Activated naive CD4-positive, alpha-beta T cell treated with anti-CD3 and anti-CD28 coated beads, Interleukin-2, amount 10 ng/mL, durations not matched to agents 7 days and 5 days (primary cell): ENCODE measurements at regions not wholly inside any gene's neighbourhood (a gene's known extent, or its start where the extent isn't known, plus 50 kb on each side); places are given as distances from the start of the nearest gene placed in this dataset.
"Not testable (repeated sequence)": the region's sequence is repeated elsewhere in the genome, so short reads cannot be mapped to it uniquely, and the experiment has no call there.

Experiments
- CTCF ChIA-PET: fragments of 350-600 bp; sonication (Branson Sonifier 250); formaldehyde crosslinking; loops from one replicate; lab custom pipeline; 2021; ENCODE audit warnings: antibody characterized with exemption; lab: Charles Lee
- DNase-seq: peaks from one replicate; pipeline ENCODE4 v3.0.0-alpha.2; 2020
- H3K27ac Mint-ChIP-seq: one replicate; pipeline ENCODE4 v1.8.0; 2021; ENCODE audit warnings: mild to moderate bottlenecking, moderate library complexity, mixed read lengths
- H3K27me3 Mint-ChIP-seq: one replicate; pipeline ENCODE4 v1.8.0; 2021; ENCODE audit warnings: mild to moderate bottlenecking, mixed read lengths
- H3K36me3 Mint-ChIP-seq: one replicate; pipeline ENCODE4 v1.8.0; 2021; ENCODE audit warnings: mixed read lengths
- H3K4me1 Mint-ChIP-seq: one replicate; pipeline ENCODE4 v1.8.0; 2021; ENCODE audit warnings: mixed read lengths
- H3K4me3 Mint-ChIP-seq: one replicate; pipeline ENCODE4 v1.8.0; 2021; ENCODE audit warnings: mild to moderate bottlenecking, moderate library complexity, mixed read lengths
- H3K9me3 Mint-ChIP-seq: one replicate; pipeline ENCODE4 v1.8.0; 2021; ENCODE audit warnings: mixed read lengths

DNA sequence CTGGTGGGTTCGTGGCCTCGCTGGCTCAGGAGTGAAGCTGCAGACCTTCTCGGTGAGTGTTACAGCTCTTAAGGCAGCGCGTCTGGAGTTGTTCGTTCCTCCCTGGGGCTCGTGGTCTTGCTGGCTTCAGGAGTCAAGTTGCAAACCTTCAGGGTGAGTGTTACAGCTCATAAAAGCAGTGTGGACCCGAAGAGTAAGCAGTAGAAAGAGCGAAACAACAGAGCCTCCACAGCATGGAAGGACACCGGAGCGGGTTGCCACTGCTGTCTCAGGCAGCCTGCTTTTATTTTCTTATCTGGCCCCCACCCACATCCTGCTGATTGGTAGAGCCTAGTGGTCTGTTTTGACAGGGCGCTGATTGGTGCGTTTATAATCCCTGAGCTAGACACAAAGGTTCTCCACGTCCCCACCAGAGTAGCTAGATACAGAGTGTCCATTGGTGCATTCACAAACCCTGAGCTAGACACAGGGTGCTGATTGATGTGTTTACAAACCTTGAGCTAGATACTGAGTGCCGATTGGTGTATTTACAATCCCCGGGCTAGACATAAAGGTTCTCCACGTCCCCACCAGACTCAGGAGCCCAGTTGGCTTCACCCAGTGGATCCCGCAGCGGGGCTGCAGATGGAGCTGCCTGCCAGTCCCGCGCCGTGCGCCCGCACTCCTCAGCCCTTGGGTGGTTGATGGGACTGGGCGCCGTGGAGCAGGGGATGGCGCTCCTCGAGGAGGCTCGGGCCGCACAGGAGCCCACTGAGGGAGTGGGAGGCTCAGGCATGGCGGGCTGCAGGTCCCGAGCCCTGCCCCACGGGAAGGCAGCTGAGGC lies 111.9 kb downstream of the ZNF330 start:
- CTCF ChIA-PET, DNase-seq: not testable (repeated sequence)

DNA sequence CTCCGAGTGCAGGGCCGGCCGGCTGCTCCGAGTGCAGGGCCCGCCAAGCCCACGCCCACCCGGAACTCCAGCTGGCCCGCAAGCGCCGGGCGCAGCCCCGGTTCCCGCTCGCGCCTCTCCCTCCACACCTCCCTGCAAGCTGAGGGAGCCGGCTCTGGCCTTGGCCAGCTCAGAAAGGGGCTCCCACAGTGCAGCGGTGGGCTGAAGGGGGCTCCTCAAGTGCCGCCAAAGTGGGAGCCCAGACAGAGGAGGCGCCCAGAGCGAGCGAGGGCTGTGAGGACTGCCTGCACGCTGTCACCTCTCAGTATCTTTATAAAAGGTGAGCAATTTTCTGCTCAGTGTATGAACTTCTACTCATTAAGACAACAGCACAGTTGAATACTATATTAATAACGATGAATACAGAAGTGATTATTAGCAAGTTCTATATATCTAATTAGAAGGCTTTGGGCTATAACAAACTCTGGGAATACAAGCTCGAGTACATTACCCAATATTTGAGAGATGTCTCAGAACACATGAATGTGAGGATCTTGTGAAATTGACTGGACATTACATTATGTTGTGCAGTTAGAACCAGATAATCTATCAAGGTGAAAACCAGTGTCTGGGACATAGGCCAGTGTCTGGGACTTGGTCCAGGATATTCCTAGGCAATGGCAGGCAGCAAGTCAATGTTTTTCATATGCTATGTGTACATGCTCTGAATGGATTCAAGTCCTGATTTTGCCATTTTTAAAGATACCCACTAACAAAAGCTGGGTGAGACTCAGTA lies 112.9 kb downstream of the ZNF330 start:
- DNase-seq, H3K36me3 Mint-ChIP-seq, CTCF ChIA-PET, H3K9me3 Mint-ChIP-seq, H3K27ac Mint-ChIP-seq, H3K4me1 Mint-ChIP-seq, H3K4me3 Mint-ChIP-seq: not testable (repeated sequence)
- peaks cover 34% of the 10 kb centered on the region for H3K27me3 Mint-ChIP-seq

More for the DNA sequence above, 111.9 kb downstream of the ZNF330 start:
- H3K27ac Mint-ChIP-seq, H3K9me3 Mint-ChIP-seq, H3K4me3 Mint-ChIP-seq, H3K4me1 Mint-ChIP-seq, H3K36me3 Mint-ChIP-seq: not testable (repeated sequence)
- H3K27me3 Mint-ChIP-seq, result peaks cover 34% of the 10 kb centered on the region

GRCh38 chr4:141335166-141335565 lies 114.5 kb downstream of the ZNF330 start:
- H3K27ac Mint-ChIP-seq, result no peak overlapping the region
- no peaks in the 10 kb centered on the region for H3K9me3 Mint-ChIP-seq
- no peak overlapping the region for H3K4me3 Mint-ChIP-seq
- H3K27me3 Mint-ChIP-seq, result peaks cover 34% of the 10 kb centered on the region
- H3K4me1 Mint-ChIP-seq, result peaks cover 2% of the 10 kb centered on the region
- no peaks in the 10 kb centered on the region for H3K36me3 Mint-ChIP-seq
- CTCF ChIA-PET, result no interaction called here
- no peak for DNase-seq

- no peaks in the 10 kb centered on the region for H3K36me3 Mint-ChIP-seq
- H3K9me3 Mint-ChIP-seq, result no peaks in the 10 kb centered on the region
- CTCF ChIA-PET, result no interaction called here
- no peak for DNase-seq
- no peak overlapping the region for H3K4me3 Mint-ChIP-seq
- no peak overlapping the region for H3K27ac Mint-ChIP-seq
- peaks cover 13% of the 10 kb centered on the region for H3K27me3 Mint-ChIP-seq
- no peaks in the 10 kb centered on the region for H3K4me1 Mint-ChIP-seq
These were observed 117.5 kb downstream of the ZNF330 start for GRCh38 chr4:141338238-141338637.

DNA sequence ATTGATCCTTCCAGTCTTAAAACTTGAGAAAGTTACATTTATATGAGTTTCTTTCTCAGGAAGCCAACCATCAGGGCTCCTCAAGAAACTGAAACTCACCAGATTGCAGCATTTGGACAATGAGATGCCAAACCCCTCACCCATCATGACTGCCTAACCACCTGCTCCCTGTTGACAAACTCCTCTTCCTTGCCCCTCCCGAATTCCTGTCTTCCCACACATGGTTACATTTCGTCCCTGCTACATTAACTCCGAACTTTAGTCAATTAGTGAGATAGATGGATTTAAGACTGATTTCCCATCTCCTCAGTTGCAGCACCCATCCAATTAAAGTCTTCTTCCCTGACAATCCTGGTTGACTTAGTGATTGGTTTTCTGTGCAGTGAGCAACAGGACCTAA lies 118.7 kb downstream of the ZNF330 start:
- H3K9me3 Mint-ChIP-seq, result no peaks in the 10 kb centered on the region
- CTCF ChIA-PET, result no interaction called here
- no peak overlapping the region for H3K27ac Mint-ChIP-seq
- no peaks in the 10 kb centered on the region for H3K36me3 Mint-ChIP-seq
- peaks cover 4% of the 10 kb centered on the region for H3K27me3 Mint-ChIP-seq
- H3K4me3 Mint-ChIP-seq, result no peak overlapping the region
- DNase-seq, result no peak
- no peaks in the 10 kb centered on the region for H3K4me1 Mint-ChIP-seq

DNA sequence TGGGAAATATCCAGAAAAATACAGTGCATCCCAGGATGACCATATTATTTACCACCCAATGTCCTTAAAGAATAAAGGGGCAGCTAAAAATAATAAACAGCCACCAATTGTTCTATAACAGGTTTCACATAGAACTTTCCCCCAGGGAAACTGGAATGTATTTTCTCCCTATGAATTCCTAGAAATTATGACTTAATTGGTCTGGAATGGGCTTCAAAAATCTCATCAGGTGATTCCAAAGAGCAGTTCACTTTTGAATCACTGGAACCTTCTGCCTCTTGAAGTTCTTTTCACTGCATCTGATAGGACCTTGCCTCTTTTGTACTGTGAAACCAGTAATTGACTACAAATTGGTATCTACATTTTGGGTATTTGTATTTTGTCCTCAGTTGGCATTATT lies 119.3 kb downstream of the ZNF330 start:
- Mint-ChIP-seq H3K36me3 (no peaks in the 10 kb centered on the region), H3K27me3 (no peaks in the 10 kb centered on the region), H3K9me3 (no peaks in the 10 kb centered on the region), H3K27ac (no peak overlapping the region), H3K4me1 (no peaks in the 10 kb centered on the region), H3K4me3 (no peak overlapping the region)
- no peak for DNase-seq
- CTCF ChIA-PET, result no interaction called here

DNA sequence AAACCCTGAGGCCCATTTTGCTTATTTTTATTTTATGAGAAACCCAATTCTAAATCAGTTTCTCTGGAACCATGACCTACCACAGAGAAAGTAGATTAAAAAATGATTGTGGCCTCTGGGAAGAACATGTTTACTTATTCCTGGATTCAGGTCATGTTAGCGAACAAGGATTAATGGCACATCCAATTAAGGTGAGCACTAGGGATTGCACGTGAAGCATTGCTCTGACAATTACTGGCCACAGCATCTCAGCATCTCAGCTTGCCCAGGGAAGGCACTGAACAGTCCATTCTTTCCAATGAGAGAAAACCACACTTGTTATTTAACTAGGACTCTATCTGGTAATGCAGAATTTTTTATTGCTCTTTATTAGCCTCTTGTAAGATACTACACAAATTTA lies 119.8 kb downstream of the ZNF330 start:
- CTCF ChIA-PET, result no interaction called here
- H3K9me3 Mint-ChIP-seq, result no peaks in the 10 kb centered on the region

DNA sequence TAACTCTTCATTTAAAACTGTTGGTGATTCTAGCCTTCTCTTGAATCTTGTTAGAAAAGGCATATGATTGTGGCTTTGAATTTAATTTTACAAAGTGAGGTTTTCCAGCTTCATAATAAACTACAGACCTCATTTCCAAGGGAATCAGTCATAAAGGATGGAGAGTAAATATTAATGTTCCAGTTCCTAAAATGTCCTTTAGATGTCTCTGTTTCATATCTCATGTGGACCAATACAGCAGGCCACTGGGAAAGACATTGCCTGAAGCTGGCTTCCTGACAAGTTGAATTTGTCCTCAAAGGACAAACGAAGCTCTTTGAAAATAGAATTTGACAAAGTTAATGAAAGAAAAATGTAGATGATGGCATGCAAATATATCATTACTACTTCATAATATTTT lies 125.4 kb downstream of the ZNF330 start:
- CTCF ChIA-PET, result no interaction called here
- no peaks in the 10 kb centered on the region for H3K9me3 Mint-ChIP-seq
- H3K4me3 Mint-ChIP-seq, result no peak overlapping the region

More for the DNA sequence above, 119.8 kb downstream of the ZNF330 start:
- H3K27ac Mint-ChIP-seq, result no peak overlapping the region
- DNase-seq, result no peak
- no peaks in the 10 kb centered on the region for H3K36me3 Mint-ChIP-seq
- H3K4me1 Mint-ChIP-seq, result no peaks in the 10 kb centered on the region
- no peak overlapping the region for H3K4me3 Mint-ChIP-seq
- H3K27me3 Mint-ChIP-seq, result no peaks in the 10 kb centered on the region

GRCh38 chr4:141347684-141348083 lies 127.0 kb downstream of the ZNF330 start:
- Mint-ChIP-seq H3K4me3 (no peak overlapping the region), H3K4me1 (no peaks in the 10 kb centered on the region), H3K36me3 (no peaks in the 10 kb centered on the region), H3K9me3 (no peaks in the 10 kb centered on the region), H3K27ac (no peak overlapping the region), H3K27me3 (no peaks in the 10 kb centered on the region)
- DNase-seq, result no peak
- CTCF ChIA-PET, result interaction anchor here (0.6 kb wide), 1 partner anchor 982 kb away, joined by 3 read pairs; no protein-coding TSS in a partner anchor

More for the DNA sequence above, 125.4 kb downstream of the ZNF330 start:
- Mint-ChIP-seq H3K36me3 (no peaks in the 10 kb centered on the region), H3K27me3 (no peaks in the 10 kb centered on the region), H3K27ac (no peak overlapping the region), H3K4me1 (no peaks in the 10 kb centered on the region)
- no peak for DNase-seq

GRCh38 chr4:141348125-141348524 lies 127.4 kb downstream of the ZNF330 start:
- H3K9me3 Mint-ChIP-seq, result no peaks in the 10 kb centered on the region
- no peak overlapping the region for H3K4me3 Mint-ChIP-seq
- no peaks in the 10 kb centered on the region for H3K27me3 Mint-ChIP-seq
- CTCF ChIA-PET, result no interaction called here
- DNase-seq, result no peak
- H3K4me1 Mint-ChIP-seq, result no peaks in the 10 kb centered on the region
- no peak overlapping the region for H3K27ac Mint-ChIP-seq
- H3K36me3 Mint-ChIP-seq, result no peaks in the 10 kb centered on the region

DNA sequence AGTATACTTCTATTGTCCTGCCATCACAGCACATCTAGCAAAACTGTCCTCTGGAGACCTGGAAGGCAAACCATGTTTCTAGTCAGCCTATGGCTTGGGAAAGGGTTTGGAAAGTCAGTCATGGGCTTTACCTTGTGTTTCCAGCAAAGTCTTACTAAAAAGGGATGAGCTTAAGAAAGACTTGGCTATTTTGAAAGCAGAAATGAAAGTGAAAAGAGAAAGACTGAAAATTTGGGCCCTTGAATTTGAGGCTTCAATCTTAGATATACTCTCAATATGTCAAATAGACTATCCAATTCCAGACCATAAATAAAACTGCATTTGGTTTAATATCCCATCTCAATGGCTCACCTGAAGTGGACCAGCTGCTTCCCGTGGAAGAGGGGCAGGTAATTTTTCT lies 127.9 kb downstream of the ZNF330 start:
- CTCF ChIA-PET, result no interaction called here
- H3K9me3 Mint-ChIP-seq, result no peaks in the 10 kb centered on the region
- H3K27me3 Mint-ChIP-seq, result no peaks in the 10 kb centered on the region

DNA sequence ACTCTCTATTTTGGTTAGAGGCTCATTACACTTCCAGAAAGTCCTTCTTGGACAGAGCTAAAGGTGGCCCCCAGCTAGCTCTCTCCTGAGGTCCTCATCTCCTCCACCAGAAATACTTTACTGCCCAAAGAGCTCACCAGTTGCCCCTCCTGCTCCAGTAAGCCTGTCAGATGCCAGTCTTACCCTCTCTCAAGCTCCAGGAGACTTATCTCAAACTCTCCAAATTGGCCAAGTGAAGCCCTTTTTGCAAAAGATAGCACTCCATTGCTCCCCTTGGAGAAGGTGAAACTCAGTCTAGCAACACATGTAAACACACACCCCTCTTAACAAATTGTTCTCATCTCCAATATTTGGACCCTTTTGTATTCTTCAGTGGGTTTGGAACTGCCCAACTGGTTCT lies 128.5 kb downstream of the ZNF330 start:
- Mint-ChIP-seq H3K4me3 (no peak overlapping the region), H3K27me3 (no peaks in the 10 kb centered on the region), H3K9me3 (no peaks in the 10 kb centered on the region), H3K27ac (no peak overlapping the region), H3K36me3 (no peaks in the 10 kb centered on the region), H3K4me1 (no peaks in the 10 kb centered on the region)
- CTCF ChIA-PET, result no interaction called here
- no peak for DNase-seq

More for the DNA sequence above, 127.9 kb downstream of the ZNF330 start:
- no peak for DNase-seq
- Mint-ChIP-seq H3K27ac (no peak overlapping the region), H3K36me3 (no peaks in the 10 kb centered on the region), H3K4me1 (no peaks in the 10 kb centered on the region), H3K4me3 (no peak overlapping the region)

- no peak overlapping the region for H3K4me3 Mint-ChIP-seq
- no peaks in the 10 kb centered on the region for H3K36me3 Mint-ChIP-seq
- no peaks in the 10 kb centered on the region for H3K4me1 Mint-ChIP-seq
- no peak for DNase-seq
- H3K9me3 Mint-ChIP-seq, result no peaks in the 10 kb centered on the region
- CTCF ChIA-PET, result no interaction called here
- no peaks in the 10 kb centered on the region for H3K27me3 Mint-ChIP-seq
- H3K27ac Mint-ChIP-seq, result no peak overlapping the region
These were observed 129.6 kb downstream of the ZNF330 start for GRCh38 chr4:141350122-141350905.

DNA sequence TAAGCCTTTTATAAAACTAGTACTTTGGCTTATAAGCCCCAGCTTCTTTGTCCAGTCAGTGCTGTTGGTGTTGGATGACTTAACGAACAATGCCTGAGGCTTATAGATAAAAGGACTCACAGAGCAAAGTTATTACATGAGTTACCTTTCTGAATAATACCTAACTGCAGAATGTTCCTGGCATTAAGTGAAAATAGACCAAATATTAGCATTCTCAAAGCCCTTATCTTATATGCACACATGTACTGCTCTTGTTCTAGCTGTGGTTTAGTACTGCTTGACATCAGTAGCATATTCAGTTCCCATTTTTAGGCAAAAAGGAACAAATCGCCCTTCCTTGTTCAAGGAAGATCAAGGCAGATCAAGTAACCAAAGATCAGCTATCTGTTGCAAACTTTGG lies 131.6 kb downstream of the ZNF330 start:
- CTCF ChIA-PET, result no interaction called here
- H3K4me3 Mint-ChIP-seq, result no peak overlapping the region
- no peaks in the 10 kb centered on the region for H3K4me1 Mint-ChIP-seq
- no peaks in the 10 kb centered on the region for H3K36me3 Mint-ChIP-seq
- H3K9me3 Mint-ChIP-seq, result no peaks in the 10 kb centered on the region
- H3K27me3 Mint-ChIP-seq, result no peaks in the 10 kb centered on the region
- no peak for DNase-seq
- H3K27ac Mint-ChIP-seq, result no peak overlapping the region
